ENCODE measurements at regions not wholly inside any gene's neighbourhood (a gene's known extent, or its start where the extent isn't known, plus 50 kb on each side); places are given as distances from the start of the nearest gene placed in this dataset.

DNA sequence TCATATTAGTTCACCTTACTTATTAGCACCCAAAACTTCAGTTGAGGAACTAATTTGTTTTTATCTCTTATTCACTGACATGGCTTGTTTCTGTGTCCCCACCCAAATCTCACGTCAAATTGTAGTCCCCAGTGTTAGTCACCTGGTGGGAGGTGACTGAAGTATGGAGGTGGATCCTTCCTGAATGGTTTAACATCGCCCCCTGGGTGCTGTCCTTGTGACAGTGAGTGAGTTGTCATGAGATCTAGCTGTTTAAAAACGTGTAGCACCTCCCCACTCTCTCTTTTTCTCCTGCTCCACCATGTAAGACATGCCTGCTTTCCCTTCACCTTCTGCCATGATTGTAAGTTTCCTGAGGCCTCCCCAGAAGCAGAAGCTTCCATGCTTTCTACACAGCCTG is 75.0 kb upstream of the HECTD2 start:
- ChIA-PET POLR2A (no interaction called here), CTCF (no interaction called here)
- H3K27me3 Mint-ChIP-seq: peaks cover 1% of the 10 kb centered on the region
- H3K4me1 Mint-ChIP-seq: no peaks in the 10 kb centered on the region
- DNase-seq: no peak
- no peaks in the 10 kb centered on the region for H3K9me3 Mint-ChIP-seq
- no peak overlapping the region for H3K4me3 Mint-ChIP-seq
- H3K27ac Mint-ChIP-seq: no peak overlapping the region
- H3K36me3 Mint-ChIP-seq (ENCODE audit: low read depth): no peaks in the 10 kb centered on the region

GRCh38 chr10:91339729-91340128 is 70.4 kb upstream of the HECTD2 start:
- H3K4me3 Mint-ChIP-seq: no peak overlapping the region
- no peaks in the 10 kb centered on the region for H3K9me3 Mint-ChIP-seq
- no peak overlapping the region for H3K27ac Mint-ChIP-seq
- POLR2A ChIA-PET: no interaction called here
- no peaks in the 10 kb centered on the region for H3K27me3 Mint-ChIP-seq
- CTCF ChIA-PET: no interaction called here
- DNase-seq: no peak
- H3K4me1 Mint-ChIP-seq: no peaks in the 10 kb centered on the region
- H3K36me3 Mint-ChIP-seq (ENCODE audit: low read depth): no peaks in the 10 kb centered on the region

- Mint-ChIP-seq H3K27ac (no peak overlapping the region), H3K36me3 (ENCODE audit: low read depth) (no peaks in the 10 kb centered on the region), H3K4me1 (no peaks in the 10 kb centered on the region), H3K9me3 (no peaks in the 10 kb centered on the region), H3K27me3 (no peaks in the 10 kb centered on the region), H3K4me3 (no peak overlapping the region)
- ChIA-PET CTCF (interaction anchor here (0.5 kb wide), 1 partner anchor 1198 kb away, joined by 3 read pairs; no protein-coding TSS in a partner anchor), POLR2A (no interaction called here)
- no peak for DNase-seq
Observed at GRCh38 chr10:91340613-91341362, 69.4 kb upstream of the HECTD2 start.

DNA sequence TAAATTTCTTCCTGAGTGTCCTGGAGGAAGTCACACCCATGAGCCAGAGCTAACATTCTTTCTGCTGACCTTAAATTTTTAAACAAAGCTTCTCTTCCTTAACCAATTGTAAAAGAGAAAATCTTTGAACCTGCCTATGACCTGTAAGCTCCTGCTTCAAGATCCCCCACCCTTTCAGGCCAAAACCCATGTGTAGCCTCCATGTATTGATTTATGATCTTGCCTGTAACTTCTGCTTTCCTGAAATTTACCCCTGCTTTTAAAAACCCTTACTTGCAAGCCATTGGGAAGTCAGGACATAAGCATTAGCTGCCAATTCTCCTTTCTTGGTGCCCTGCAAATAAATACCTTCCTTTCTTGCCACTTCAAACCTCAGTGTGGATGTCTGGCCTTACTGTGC is 68.5 kb upstream of the HECTD2 start:
- Mint-ChIP-seq H3K27ac (no peak overlapping the region), H3K4me1 (no peaks in the 10 kb centered on the region), H3K27me3 (no peaks in the 10 kb centered on the region), H3K9me3 (no peaks in the 10 kb centered on the region), H3K36me3 (ENCODE audit: low read depth) (no peaks in the 10 kb centered on the region), H3K4me3 (no peak overlapping the region)
- POLR2A ChIA-PET: no interaction called here
- CTCF ChIA-PET: no interaction called here
- DNase-seq: no peak

- ChIA-PET CTCF (no interaction called here), POLR2A (no interaction called here)
- Mint-ChIP-seq H3K27me3 (no peaks in the 10 kb centered on the region), H3K36me3 (ENCODE audit: low read depth) (no peaks in the 10 kb centered on the region), H3K4me1 (no peaks in the 10 kb centered on the region), H3K9me3 (no peaks in the 10 kb centered on the region), H3K4me3 (no peak overlapping the region), H3K27ac (no peak overlapping the region)
- no peak for DNase-seq
Observed at GRCh38 chr10:91343010-91343409, 67.1 kb upstream of the HECTD2 start.

DNA sequence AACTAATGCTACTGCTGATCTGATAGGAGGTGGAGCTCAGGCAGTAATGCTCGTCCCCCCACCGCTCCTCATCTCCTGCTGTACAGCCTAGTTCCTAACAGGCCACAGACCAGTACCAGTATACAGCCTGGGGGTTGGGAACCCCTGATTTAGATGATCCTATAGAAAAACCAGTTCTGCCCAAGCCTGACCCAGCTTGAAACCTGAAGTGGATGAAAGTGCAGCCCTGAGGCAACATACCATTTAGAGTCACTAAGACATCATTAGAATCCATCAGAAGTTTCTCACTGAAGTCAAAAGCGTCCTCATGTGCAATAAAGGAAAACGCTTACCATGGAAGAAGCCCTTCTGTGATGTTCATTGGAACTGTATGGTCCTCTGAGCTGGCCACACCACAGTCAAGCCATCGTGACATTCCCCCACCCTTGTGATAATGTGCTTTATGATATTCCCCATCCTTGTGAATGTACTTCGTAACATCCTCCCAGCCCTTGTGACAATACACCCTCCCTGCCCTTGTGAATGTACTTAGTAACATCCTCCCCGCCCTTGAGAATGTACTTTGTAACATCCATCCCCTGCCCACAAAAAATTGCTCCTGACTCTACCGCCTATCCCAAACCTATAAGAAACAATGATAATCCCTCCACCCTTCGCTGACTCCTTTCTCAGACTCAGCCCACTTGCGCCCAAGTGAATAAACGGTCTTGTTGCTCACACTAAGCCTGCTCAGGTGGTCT is 65.9 kb upstream of the HECTD2 start:
- DNase-seq: no peak
- H3K36me3 Mint-ChIP-seq (ENCODE audit: low read depth): no peaks in the 10 kb centered on the region
- no peaks in the 10 kb centered on the region for H3K27me3 Mint-ChIP-seq
- ChIA-PET POLR2A (no interaction called here), CTCF (no interaction called here)
- H3K4me1 Mint-ChIP-seq: no peaks in the 10 kb centered on the region
- no peaks in the 10 kb centered on the region for H3K9me3 Mint-ChIP-seq
- H3K27ac Mint-ChIP-seq: no peak overlapping the region
- no peak overlapping the region for H3K4me3 Mint-ChIP-seq

- Mint-ChIP-seq H3K4me1 (no peaks in the 10 kb centered on the region), H3K9me3 (no peaks in the 10 kb centered on the region), H3K27ac (no peak overlapping the region), H3K27me3 (no peaks in the 10 kb centered on the region), H3K4me3 (no peak overlapping the region), H3K36me3 (ENCODE audit: low read depth) (no peaks in the 10 kb centered on the region)
- ChIA-PET POLR2A (interaction anchor here (0.5 kb wide), 1 partner anchor 29 kb away, joined by 3 read pairs; no protein-coding TSS in a partner anchor), CTCF (no interaction called here)
- no peak for DNase-seq
Observed at GRCh38 chr10:91345716-91346115, 64.4 kb upstream of the HECTD2 start.

DNA sequence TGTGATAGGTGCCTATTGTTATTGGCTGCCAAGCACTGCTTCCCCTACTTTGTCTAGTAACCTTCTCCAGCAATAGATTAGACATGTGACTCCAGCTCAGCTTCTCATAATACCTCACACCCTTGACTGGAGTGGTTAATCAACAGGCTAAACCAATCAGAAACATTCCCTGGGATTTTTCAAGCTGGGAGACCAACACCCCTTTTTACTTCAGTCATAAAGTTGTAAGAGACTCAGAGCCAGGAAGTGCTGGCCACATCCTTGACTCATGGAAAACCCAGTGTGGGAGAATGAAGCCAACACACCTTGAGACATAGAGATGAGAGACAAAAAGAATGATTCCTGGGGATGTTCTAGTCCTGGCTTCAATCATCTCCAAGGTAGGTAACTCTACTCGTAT is 62.6 kb upstream of the HECTD2 start:
- ChIA-PET POLR2A (no interaction called here), CTCF (no interaction called here)
- H3K27me3 Mint-ChIP-seq: no peaks in the 10 kb centered on the region
- no peaks in the 10 kb centered on the region for H3K36me3 Mint-ChIP-seq (ENCODE audit: low read depth)
- H3K9me3 Mint-ChIP-seq: no peaks in the 10 kb centered on the region
- DNase-seq: no peak
- H3K27ac Mint-ChIP-seq: no peak overlapping the region
- H3K4me3 Mint-ChIP-seq: no peak overlapping the region
- H3K4me1 Mint-ChIP-seq: no peaks in the 10 kb centered on the region

- H3K4me1 Mint-ChIP-seq: no peaks in the 10 kb centered on the region
- no peaks in the 10 kb centered on the region for H3K9me3 Mint-ChIP-seq
- no peaks in the 10 kb centered on the region for H3K27me3 Mint-ChIP-seq
- H3K27ac Mint-ChIP-seq: no peak overlapping the region
- ChIA-PET CTCF (no interaction called here), POLR2A (no interaction called here)
- H3K4me3 Mint-ChIP-seq: no peak overlapping the region
- no peaks in the 10 kb centered on the region for H3K36me3 Mint-ChIP-seq (ENCODE audit: low read depth)
- no peak for DNase-seq
Observed at GRCh38 chr10:91349381-91349780, 60.8 kb upstream of the HECTD2 start.

DNA sequence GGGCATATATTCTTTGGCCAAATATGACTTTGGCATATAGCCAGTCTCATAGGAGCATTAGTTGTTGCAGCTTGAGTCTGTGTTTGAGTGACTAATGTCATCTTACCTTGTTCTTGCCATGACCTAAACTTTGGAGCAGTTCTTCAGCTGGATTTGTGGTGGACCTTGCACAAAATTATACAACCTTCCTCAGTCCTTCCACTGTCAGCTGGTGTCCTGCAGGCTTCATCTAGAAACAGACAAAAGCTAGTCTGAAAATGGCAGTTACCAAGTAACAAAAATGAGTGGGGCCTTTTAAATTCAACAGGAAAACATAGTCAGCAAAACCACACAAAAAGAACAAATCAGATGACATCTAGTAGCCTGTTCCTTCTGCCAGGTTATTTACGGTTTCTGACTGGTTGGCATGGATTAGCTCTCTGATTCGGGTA is 59.5 kb upstream of the HECTD2 start:
- H3K27me3 Mint-ChIP-seq: peaks cover 3% of the 10 kb centered on the region
- H3K9me3 Mint-ChIP-seq: no peaks in the 10 kb centered on the region
- H3K4me1 Mint-ChIP-seq: no peaks in the 10 kb centered on the region
- no peaks in the 10 kb centered on the region for H3K36me3 Mint-ChIP-seq (ENCODE audit: low read depth)
- no peak overlapping the region for H3K4me3 Mint-ChIP-seq
- no peak overlapping the region for H3K27ac Mint-ChIP-seq
- no peak for DNase-seq
- CTCF ChIA-PET: no interaction called here
- POLR2A ChIA-PET: no interaction called here

DNA sequence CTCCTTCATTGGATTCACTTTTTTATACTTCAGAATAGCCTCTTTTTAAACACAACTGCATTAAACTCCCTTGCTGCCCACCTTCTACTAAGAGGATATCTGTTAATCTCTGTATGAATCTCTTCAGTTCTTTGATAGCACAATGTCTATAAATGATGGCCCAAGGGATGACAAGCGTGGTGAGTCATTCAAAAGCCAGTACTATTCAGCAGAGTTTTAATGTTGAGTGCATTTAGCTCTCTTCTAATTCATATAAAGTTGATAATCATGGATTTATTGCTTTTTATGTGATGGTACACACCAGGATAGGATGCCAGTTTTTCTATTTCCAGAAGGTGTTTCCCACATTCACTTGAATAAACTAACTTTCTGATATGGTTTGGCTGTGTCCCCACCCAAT is 57.4 kb upstream of the HECTD2 start:
- no peaks in the 10 kb centered on the region for H3K36me3 Mint-ChIP-seq (ENCODE audit: low read depth)
- no peaks in the 10 kb centered on the region for H3K9me3 Mint-ChIP-seq
- POLR2A ChIA-PET: no interaction called here
- H3K4me1 Mint-ChIP-seq: no peaks in the 10 kb centered on the region
- no peak overlapping the region for H3K4me3 Mint-ChIP-seq
- peaks cover 5% of the 10 kb centered on the region for H3K27me3 Mint-ChIP-seq
- no peak for DNase-seq
- CTCF ChIA-PET: no interaction called here
- no peak overlapping the region for H3K27ac Mint-ChIP-seq

DNA sequence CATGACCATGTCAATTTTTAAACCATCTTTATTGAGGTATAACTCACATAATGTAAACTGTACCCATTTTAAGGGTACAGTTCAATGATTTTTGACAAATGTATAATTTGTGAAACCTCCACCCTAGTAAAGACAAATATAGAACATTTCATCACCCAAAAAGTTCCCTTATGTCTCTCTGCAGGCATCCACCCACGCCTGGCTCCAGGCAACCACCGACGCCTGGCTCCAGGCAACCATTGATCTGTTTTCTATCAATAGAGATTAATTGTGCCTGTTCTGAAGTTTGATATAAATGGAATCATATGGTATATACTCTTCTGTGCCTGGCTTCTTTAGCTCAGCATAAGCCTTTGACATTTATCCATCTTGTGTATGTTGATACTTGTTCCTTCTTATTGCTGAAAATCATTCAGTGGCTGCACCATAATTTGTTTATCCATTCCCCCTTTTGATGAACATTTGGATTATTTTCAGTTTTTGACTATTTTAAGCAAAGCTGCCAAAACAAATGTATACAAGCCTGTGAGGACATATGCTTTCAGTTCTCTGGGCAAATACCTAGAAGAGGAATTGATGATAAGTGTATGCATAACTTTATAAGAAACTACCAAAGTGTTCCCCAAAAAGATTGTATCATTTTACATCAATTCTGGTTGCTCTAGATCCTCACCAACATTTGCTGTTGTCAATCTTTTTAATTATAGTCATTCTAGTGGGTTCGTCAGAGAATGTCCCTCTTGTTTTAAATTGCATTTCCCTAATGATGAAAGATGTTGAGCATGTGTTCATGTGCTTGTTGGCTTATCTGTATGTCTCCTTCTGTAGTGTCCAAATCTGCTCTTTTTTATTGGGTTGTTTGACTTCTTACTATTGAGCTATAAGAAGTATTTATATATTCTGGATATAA is 55.7 kb upstream of the HECTD2 start:
- H3K9me3 Mint-ChIP-seq: no peaks in the 10 kb centered on the region
- ChIA-PET CTCF (no interaction called here), POLR2A (no interaction called here)
- H3K36me3 Mint-ChIP-seq (ENCODE audit: low read depth): no peaks in the 10 kb centered on the region
- H3K4me1 Mint-ChIP-seq: no peaks in the 10 kb centered on the region
- no peak overlapping the region for H3K27ac Mint-ChIP-seq
- H3K4me3 Mint-ChIP-seq: no peak overlapping the region
- DNase-seq: no peak
- peaks cover 10% of the 10 kb centered on the region for H3K27me3 Mint-ChIP-seq

DNA sequence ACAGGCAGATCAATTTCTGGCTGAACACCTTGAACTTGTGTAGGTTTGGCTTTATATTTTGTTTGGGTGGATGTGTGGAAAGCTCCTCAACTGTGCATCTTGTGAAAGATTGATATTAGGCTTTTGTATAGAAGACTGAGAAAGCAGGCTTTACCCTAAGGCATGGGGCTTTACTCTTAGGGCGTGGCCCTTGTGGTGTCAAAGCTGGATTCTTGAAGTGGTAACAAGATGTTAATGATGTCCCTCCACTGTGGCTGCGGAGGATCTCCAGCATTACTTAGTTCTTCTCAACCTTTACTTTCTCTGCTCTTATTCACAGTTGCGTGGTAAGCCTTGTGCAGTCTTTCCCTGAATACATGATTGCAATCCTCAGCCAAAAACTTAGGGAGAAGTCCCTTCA is 54.1 kb upstream of the HECTD2 start:
- H3K27me3 Mint-ChIP-seq: peaks cover 19% of the 10 kb centered on the region
- CTCF ChIA-PET: no interaction called here

More for the DNA sequence above, 54.1 kb upstream of the HECTD2 start:
- POLR2A ChIA-PET: no interaction called here
- no peaks in the 10 kb centered on the region for H3K36me3 Mint-ChIP-seq (ENCODE audit: low read depth)
- DNase-seq: no peak
- H3K9me3 Mint-ChIP-seq: no peaks in the 10 kb centered on the region
- H3K4me1 Mint-ChIP-seq: no peaks in the 10 kb centered on the region
- H3K4me3 Mint-ChIP-seq: no peak overlapping the region
- no peak overlapping the region for H3K27ac Mint-ChIP-seq

Data from activated CD4-positive, alpha-beta T cell treated with anti-CD3 and anti-CD28 coated beads, Interleukin-2, amount 10 ng/mL, durations not matched to agents 7 days and 5 days (primary cell).